Mesendoderm (in vitro differentiated cells): ENCODE measurements at regions not wholly inside any gene's neighbourhood (a gene's known extent, or its start where the extent isn't known, plus 50 kb on each side); places are given as distances from the start of the nearest gene placed in this dataset.

Source experiments
- DNase-seq: peaks from one replicate; pipeline ENCODE4 v3.0.0; 2013
- H2AK5ac ChIP-seq: 2 replicates; pipeline ENCODE4 v1.6.1; 2013; ENCODE audit warnings: low read length, inconsistent platforms
- H2BK120ac ChIP-seq: 2 replicates; pipeline ENCODE4 v1.6.1; 2013; ENCODE audit warnings: low read depth, mild to moderate bottlenecking, low read length, moderate library complexity, mixed read lengths
- H2BK15ac ChIP-seq: replicated peaks from 2 replicates; pipeline ENCODE4 v1.6.1; 2013; ENCODE audit warnings: low read depth, mild to moderate bottlenecking, moderate library complexity
- H2BK5ac ChIP-seq: 2 replicates; pipeline ENCODE4 v1.6.1; 2013; ENCODE audit warnings: low read length, inconsistent platforms
- H3K18ac ChIP-seq: 2 replicates; pipeline ENCODE4 v1.6.1; 2013; ENCODE audit warnings: mild to moderate bottlenecking, low read length, mixed read lengths
- H3K23ac ChIP-seq: one replicate; pipeline ENCODE4 v1.6.1; 2013; ENCODE audit warnings: low read length
- H3K27ac ChIP-seq: 2 replicates; pipeline ENCODE4 v1.5.1; 2013; ENCODE audit warnings: low read depth, mild to moderate bottlenecking, inconsistent platforms, low read length, moderate library complexity
- H3K27me3 ChIP-seq: 2 replicates; pipeline ENCODE4 v1.6.1; 2013; ENCODE audit warnings: low read length, control low read depth, mild to moderate bottlenecking, inconsistent platforms; ENCODE audit not compliant: insufficient read depth, poor library complexity
- H3K36me3 ChIP-seq: 2 replicates; pipeline ENCODE4 v1.6.1; 2013; ENCODE audit warnings: low read length, inconsistent platforms; ENCODE audit not compliant: control insufficient read depth, insufficient read depth
- H3K4ac ChIP-seq: one replicate; pipeline ENCODE4 v1.6.1; 2013; ENCODE audit warnings: low read depth, mild to moderate bottlenecking, low read length, moderate library complexity
- H3K4me1 ChIP-seq: 2 replicates; pipeline ENCODE4 v1.6.1; 2013; ENCODE audit warnings: low read depth, low read length, inconsistent platforms; ENCODE audit not compliant: control insufficient read depth
- H3K4me2 ChIP-seq: 2 replicates; pipeline ENCODE4 v1.6.1; 2013; ENCODE audit warnings: low read length
- H3K4me3 ChIP-seq: 2 replicates; pipeline ENCODE4 v1.5.1; 2013; ENCODE audit warnings: mild to moderate bottlenecking, low read length
- H3K56ac ChIP-seq: one replicate; pipeline ENCODE4 v1.6.1; 2013; ENCODE audit warnings: low read length
- H3K79me1 ChIP-seq: 2 replicates; pipeline ENCODE4 v1.6.1; 2013; ENCODE audit warnings: low read length, inconsistent platforms
- H3K79me2 ChIP-seq: 2 replicates; pipeline ENCODE4 v1.6.1; 2013; ENCODE audit warnings: mild to moderate bottlenecking, low read length; ENCODE audit not compliant: control insufficient read depth, insufficient read depth
- H3K9ac ChIP-seq: 2 replicates; pipeline ENCODE4 v1.6.1; 2013; ENCODE audit warnings: low read length, inconsistent platforms
- H4K5ac ChIP-seq: one replicate; pipeline ENCODE4 v1.6.1; 2013; ENCODE audit warnings: low read length
- H4K8ac ChIP-seq: one replicate; pipeline ENCODE4 v1.6.1; 2013; ENCODE audit warnings: low read depth, mild to moderate bottlenecking, control low read depth, low read length, moderate library complexity
- WGBS: extraction: QIAGEN DNeasy Blood & Tissue Kit; methylation state at CpG from one replicate; pipeline ENCODE4 v1.1.7; 2013; ENCODE audit warnings: low lambda C conversion rate, missing lambda C conversion rate; ENCODE audit not compliant: insufficient coverage; ENCODE audit errors: extremely low coverage; 5-methylcytosine and 5-hydroxymethylcytosine counted together

DNA sequence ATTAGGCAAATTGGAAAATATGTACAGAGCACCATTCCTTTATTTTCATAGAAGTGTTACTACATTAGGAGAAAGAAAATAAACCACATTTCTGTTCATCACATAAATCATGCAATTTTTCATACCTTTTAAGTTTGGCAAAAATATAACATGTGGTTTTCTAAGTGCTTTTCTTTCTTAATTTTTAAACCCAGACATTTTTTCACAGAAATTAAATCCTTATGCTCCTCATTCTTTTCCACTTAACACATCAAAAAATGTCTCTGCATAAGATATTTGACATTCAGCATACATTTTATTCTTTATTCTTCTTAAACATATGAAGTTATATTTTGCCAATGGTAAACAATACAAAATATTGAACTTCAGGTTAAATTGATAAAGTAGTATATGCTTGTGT, 826.6 kb upstream of the SLIT2 start:
- no peak overlapping the region for H3K9ac ChIP-seq
- H3K4me3 ChIP-seq, result no peak overlapping the region
- no peaks in the 10 kb centered on the region for H3K79me1 ChIP-seq
- H4K5ac ChIP-seq, result no peak overlapping the region
- H3K27ac ChIP-seq, result no peak overlapping the region
- no peak overlapping the region for H3K18ac ChIP-seq
- no peak overlapping the region for H2AK5ac ChIP-seq
- H3K4me2 ChIP-seq, result no peak overlapping the region
- no peaks in the 10 kb centered on the region for H3K36me3 ChIP-seq
- H3K4me1 ChIP-seq, result no peaks in the 10 kb centered on the region
- no peak overlapping the region for H2BK120ac ChIP-seq
- no peak overlapping the region for H2BK15ac ChIP-seq
- H3K23ac ChIP-seq, result no peak overlapping the region
- H3K79me2 ChIP-seq, result no peaks in the 10 kb centered on the region
- H3K27me3 ChIP-seq, result no peaks in the 10 kb centered on the region
- H3K4ac ChIP-seq, result no peak overlapping the region
- H2BK5ac ChIP-seq, result no peak overlapping the region
- H3K56ac ChIP-seq, result no peak overlapping the region
- no peak overlapping the region for H4K8ac ChIP-seq
- DNase-seq, result no peak

DNA sequence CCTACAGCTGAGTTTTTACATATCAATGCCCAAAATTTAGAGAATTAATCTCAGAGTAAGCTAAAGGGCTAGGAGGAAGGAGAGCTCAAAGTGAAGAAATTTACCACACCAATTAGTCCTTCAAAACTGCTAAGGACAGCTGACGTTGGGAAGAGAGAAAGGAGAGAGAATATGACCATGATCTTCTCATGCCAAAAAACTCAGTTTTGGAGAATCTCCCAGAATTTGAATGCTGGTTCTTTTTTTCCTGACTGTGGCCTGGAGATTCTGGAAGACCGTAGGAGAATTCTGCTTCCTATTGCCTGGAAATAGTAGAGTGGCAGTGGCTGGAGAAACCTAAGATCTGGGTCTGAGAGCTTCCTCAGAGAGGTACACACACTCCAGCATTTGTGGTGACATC, 834.4 kb upstream of the SLIT2 start:
- no peak for DNase-seq
- H3K23ac ChIP-seq, result no peak overlapping the region
- H4K5ac ChIP-seq, result no peak overlapping the region
- no peak overlapping the region for H4K8ac ChIP-seq
- no peak overlapping the region for H3K9ac ChIP-seq
- no peak overlapping the region for H2BK120ac ChIP-seq
- no peaks in the 10 kb centered on the region for H3K36me3 ChIP-seq
- no peaks in the 10 kb centered on the region for H3K4me1 ChIP-seq
- no peak overlapping the region for H3K4me3 ChIP-seq
- H3K27me3 ChIP-seq, result no peaks in the 10 kb centered on the region
- H3K18ac ChIP-seq, result no peak overlapping the region
- no peak overlapping the region for H3K27ac ChIP-seq
- H3K79me2 ChIP-seq, result no peaks in the 10 kb centered on the region
- no peak overlapping the region for H2AK5ac ChIP-seq
- H3K4ac ChIP-seq, result no peak overlapping the region
- no peak overlapping the region for H2BK15ac ChIP-seq
- no CpG with 5 or more reads among the region's 2 CpGs for WGBS
- H2BK5ac ChIP-seq, result no peak overlapping the region
- no peak overlapping the region for H3K4me2 ChIP-seq
- H3K79me1 ChIP-seq, result no peaks in the 10 kb centered on the region
- no peak overlapping the region for H3K56ac ChIP-seq

DNA sequence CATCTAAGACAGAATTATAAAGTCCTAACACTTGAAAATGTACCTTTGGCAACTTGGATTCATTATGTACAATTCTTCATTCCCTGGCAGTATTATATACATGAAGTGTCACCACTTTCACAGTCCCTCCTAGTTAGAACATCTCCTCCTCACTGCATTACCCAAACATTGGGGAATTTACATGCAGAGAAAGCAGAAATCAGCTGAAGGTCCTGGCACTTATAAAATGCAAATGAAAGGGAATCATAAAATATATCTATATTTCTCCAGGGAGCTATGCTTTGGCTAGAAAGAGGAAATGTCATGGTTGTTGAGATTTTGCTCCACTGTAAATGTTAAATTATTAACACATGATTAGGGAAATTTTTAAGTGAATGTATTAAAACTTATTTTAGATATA, 835.6 kb upstream of the SLIT2 start:
- no peak overlapping the region for H4K8ac ChIP-seq
- H3K4me1 ChIP-seq, result no peaks in the 10 kb centered on the region
- no peak for DNase-seq
- H2AK5ac ChIP-seq, result no peak overlapping the region
- H3K4ac ChIP-seq, result no peak overlapping the region
- no peak overlapping the region for H3K18ac ChIP-seq
- no peak overlapping the region for H2BK120ac ChIP-seq
- no peak overlapping the region for H3K23ac ChIP-seq
- H2BK15ac ChIP-seq, result no peak overlapping the region
- no peaks in the 10 kb centered on the region for H3K79me1 ChIP-seq
- no peak overlapping the region for H3K4me3 ChIP-seq
- no peaks in the 10 kb centered on the region for H3K27me3 ChIP-seq
- H3K36me3 ChIP-seq, result no peaks in the 10 kb centered on the region
- H4K5ac ChIP-seq, result no peak overlapping the region
- H3K79me2 ChIP-seq, result no peaks in the 10 kb centered on the region
- no peak overlapping the region for H3K27ac ChIP-seq
- H3K9ac ChIP-seq, result no peak overlapping the region
- H3K4me2 ChIP-seq, result no peak overlapping the region
- H3K56ac ChIP-seq, result no peak overlapping the region
- H2BK5ac ChIP-seq, result no peak overlapping the region

DNA sequence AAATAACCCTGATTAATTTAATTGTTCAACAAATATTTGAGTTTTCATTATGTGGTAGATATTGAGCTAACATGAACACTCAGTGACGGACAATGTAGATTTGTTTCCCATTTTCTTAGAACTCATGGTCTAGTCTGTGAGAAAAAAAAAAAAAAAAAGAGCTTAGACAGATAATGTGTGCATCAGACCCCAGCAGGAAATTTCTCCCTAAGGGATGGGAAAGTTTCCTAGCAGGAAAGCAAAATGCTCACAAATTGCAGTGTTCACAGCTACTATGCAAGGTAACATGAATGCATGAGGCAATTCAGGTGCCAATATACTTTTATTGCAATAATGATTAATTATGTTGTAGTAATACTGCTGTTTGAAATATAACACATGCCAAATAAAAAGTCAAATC, 843.2 kb upstream of the SLIT2 start:
- H3K4ac ChIP-seq, result no peak overlapping the region
- no peak overlapping the region for H2BK120ac ChIP-seq
- no peak overlapping the region for H3K23ac ChIP-seq
- H3K4me2 ChIP-seq, result no peak overlapping the region
- H4K8ac ChIP-seq, result no peak overlapping the region
- WGBS, result no CpG with 5 or more reads among the region's 1 CpG
- H3K79me1 ChIP-seq, result no peaks in the 10 kb centered on the region
- no peak overlapping the region for H3K4me3 ChIP-seq
- H3K36me3 ChIP-seq, result no peaks in the 10 kb centered on the region
- H3K18ac ChIP-seq, result no peak overlapping the region
- no peaks in the 10 kb centered on the region for H3K79me2 ChIP-seq
- H3K27ac ChIP-seq, result no peak overlapping the region
- no peaks in the 10 kb centered on the region for H3K4me1 ChIP-seq
- H2BK5ac ChIP-seq, result no peak overlapping the region
- H3K56ac ChIP-seq, result no peak overlapping the region
- no peak overlapping the region for H4K5ac ChIP-seq
- no peak for DNase-seq
- no peak overlapping the region for H2AK5ac ChIP-seq
- no peaks in the 10 kb centered on the region for H3K27me3 ChIP-seq
- H3K9ac ChIP-seq, result no peak overlapping the region
- no peak overlapping the region for H2BK15ac ChIP-seq

DNA sequence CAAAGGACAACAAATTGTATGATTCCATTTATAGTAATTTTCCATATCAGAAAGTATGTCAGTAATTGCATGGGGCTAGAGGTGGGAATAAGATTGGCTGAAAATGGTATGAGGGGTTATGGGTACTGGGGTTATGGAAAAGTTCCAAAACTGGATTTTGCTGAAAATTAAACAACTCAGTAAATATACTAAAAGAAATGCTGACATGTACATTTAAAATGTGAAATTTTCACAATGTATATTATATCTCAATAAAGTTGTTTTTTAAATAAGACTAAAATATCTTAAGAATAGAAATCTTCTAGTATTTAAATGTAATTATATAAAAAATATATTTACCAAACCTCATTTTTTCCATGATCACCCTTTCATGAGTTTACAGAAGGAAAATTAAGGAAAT, 844.9 kb upstream of the SLIT2 start:
- no peak overlapping the region for H3K27ac ChIP-seq
- no peak overlapping the region for H2BK5ac ChIP-seq
- no peak overlapping the region for H3K18ac ChIP-seq
- no peaks in the 10 kb centered on the region for H3K27me3 ChIP-seq
- H4K8ac ChIP-seq, result no peak overlapping the region
- H3K79me1 ChIP-seq, result no peaks in the 10 kb centered on the region
- H3K79me2 ChIP-seq, result no peaks in the 10 kb centered on the region
- no peak overlapping the region for H4K5ac ChIP-seq
- no peak overlapping the region for H2AK5ac ChIP-seq
- no peak for DNase-seq
- H3K4me1 ChIP-seq, result no peaks in the 10 kb centered on the region
- H3K56ac ChIP-seq, result no peak overlapping the region
- no peak overlapping the region for H2BK15ac ChIP-seq
- H3K4me3 ChIP-seq, result no peak overlapping the region
- no peak overlapping the region for H3K4ac ChIP-seq
- no peaks in the 10 kb centered on the region for H3K36me3 ChIP-seq
- no peak overlapping the region for H3K23ac ChIP-seq
- no peak overlapping the region for H2BK120ac ChIP-seq
- no peak overlapping the region for H3K4me2 ChIP-seq
- H3K9ac ChIP-seq, result no peak overlapping the region

DNA sequence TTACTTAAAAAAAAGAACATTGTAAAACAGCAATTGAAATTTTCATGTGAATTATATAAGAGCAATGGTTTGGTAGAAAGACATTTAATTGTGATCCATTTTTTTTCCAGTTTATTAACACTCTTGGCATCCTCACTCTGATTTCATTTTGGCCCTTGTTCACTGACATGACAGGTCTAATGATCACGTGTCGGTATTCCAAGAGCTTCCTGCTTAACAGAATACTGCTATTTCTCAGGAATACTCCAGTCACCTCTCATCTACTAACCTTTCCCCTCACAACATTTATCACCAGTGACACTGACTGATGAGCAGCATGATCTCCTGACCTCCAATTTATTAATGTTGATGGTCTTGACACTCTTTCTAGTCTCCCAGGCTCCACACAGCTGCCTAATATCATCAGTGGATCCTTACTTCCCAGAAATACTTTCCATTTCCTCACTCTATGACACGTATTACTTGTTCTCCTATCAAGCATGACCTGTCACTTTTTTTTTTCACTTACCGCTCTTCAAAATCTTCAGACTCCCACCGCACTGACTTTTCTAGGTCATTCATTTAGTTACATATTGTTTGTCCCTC, 847.8 kb upstream of the SLIT2 start:
- Histone ChIP-seq H3K56ac (no peak overlapping the region), H3K9ac (no peak overlapping the region), H3K27me3 (no peaks in the 10 kb centered on the region), H3K18ac (no peak overlapping the region), H3K4me1 (no peaks in the 10 kb centered on the region), H2BK15ac (no peak overlapping the region), H3K27ac (no peak overlapping the region), H2BK5ac (no peak overlapping the region), H3K4me2 (no peak overlapping the region), H2AK5ac (no peak overlapping the region), H2BK120ac (no peak overlapping the region), H4K8ac (no peak overlapping the region), H3K36me3 (no peaks in the 10 kb centered on the region), H3K79me2 (no peaks in the 10 kb centered on the region), H4K5ac (no peak overlapping the region), H3K4ac (no peak overlapping the region), H3K23ac (no peak overlapping the region), H3K4me3 (no peak overlapping the region), H3K79me1 (no peaks in the 10 kb centered on the region)
- DNase-seq, result no peak
- WGBS, result no CpG with 5 or more reads among the region's 5 CpGs
